ENCODE measurements at regions not wholly inside any gene's neighbourhood (a gene's known extent, or its start where the extent isn't known, plus 50 kb on each side); places are given as distances from the start of the nearest gene placed in this dataset.
"Not testable (repeated sequence)": the region's sequence is repeated elsewhere in the genome, so short reads cannot be mapped to it uniquely, and the experiment has no call there.

DNA sequence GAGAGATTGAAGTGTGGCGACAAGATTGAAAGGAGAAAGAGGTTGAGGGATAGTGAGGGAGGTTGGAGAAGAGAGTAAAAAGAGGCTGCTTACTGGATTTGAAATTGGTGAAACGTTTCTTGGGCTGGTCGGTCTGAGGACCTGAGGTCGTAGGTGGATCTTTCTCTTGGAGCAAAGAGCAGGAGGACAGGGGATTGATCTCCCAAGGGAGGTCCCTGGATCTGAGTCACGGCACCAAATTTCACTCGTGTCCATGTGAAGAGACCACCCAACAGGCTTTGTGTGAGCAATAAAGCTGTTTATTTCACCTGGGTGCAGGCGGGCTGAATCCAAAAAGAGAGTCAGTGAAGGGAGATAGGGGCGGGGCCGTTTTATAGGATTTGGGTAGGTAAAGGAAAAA is 1027.3 kb downstream of the DNAJB9 start:
- TF ChIP-seq, protein P1, sequence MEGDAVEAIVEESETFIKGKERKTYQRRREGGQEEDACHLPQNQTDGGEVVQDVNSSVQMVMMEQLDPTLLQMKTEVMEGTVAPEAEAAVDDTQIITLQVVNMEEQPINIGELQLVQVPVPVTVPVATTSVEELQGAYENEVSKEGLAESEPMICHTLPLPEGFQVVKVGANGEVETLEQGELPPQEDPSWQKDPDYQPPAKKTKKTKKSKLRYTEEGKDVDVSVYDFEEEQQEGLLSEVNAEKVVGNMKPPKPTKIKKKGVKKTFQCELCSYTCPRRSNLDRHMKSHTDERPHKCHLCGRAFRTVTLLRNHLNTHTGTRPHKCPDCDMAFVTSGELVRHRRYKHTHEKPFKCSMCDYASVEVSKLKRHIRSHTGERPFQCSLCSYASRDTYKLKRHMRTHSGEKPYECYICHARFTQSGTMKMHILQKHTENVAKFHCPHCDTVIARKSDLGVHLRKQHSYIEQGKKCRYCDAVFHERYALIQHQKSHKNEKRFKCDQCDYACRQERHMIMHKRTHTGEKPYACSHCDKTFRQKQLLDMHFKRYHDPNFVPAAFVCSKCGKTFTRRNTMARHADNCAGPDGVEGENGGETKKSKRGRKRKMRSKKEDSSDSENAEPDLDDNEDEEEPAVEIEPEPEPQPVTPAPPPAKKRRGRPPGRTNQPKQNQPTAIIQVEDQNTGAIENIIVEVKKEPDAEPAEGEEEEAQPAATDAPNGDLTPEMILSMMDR (IDR thresholded peaks at IDR 0.05), result not testable (repeated sequence)
- TF ChIP-seq POLR2A (IDR thresholded peaks at IDR 0.05), result not testable (repeated sequence)

Data from uterus (tissue), 2 donors.